ENCODE measurements at regions not wholly inside any gene's neighbourhood (a gene's known extent, or its start where the extent isn't known, plus 50 kb on each side); places are given as distances from the start of the nearest gene placed in this dataset.
A peak's percentile ranks its signal among the peaks of the same experiment; 100 is the strongest.

GRCh38 chr5:45093377-45093776 lies 284.6 kb downstream of the MRPS30 start:
- no peak for DNase-seq (ENCODE audit: low spot score)
- H3K27ac ChIP-seq: peak overlapping the region; percentile 65
- H3K9me3 ChIP-seq (ENCODE audit: low read depth): no peaks in the 10 kb centered on the region
- H3K36me3 ChIP-seq (replicated peaks; ENCODE audit: insufficient read depth, low read depth): no peaks in the 10 kb centered on the region
- H2AFZ ChIP-seq: no peak overlapping the region
- H3K9me2 ChIP-seq (replicated peaks; ENCODE audit: insufficient read depth): no peaks in the 10 kb centered on the region
- H3K4me1 ChIP-seq (ENCODE audit: insufficient read depth): no peaks in the 10 kb centered on the region
- H4K20me1 ChIP-seq (ENCODE audit: insufficient read depth, poor library complexity, severe bottlenecking): no peaks in the 10 kb centered on the region
- no peak overlapping the region for H3K4me3 ChIP-seq
- TF ChIP-seq EZH2phosphoT487 (IDR thresholded peaks at IDR 0.05; ENCODE audit: low read depth, severe bottlenecking, unreplicated experiment) (no peak), EZH2 (IDR thresholded peaks at IDR 0.05; ENCODE audit: borderline replicate concordance) (no peak), CTCF (IDR thresholded peaks at IDR 0.05; ENCODE audit: poor library complexity) (no peak)
- H3K27me3 ChIP-seq: no peaks in the 10 kb centered on the region
- H3K4me2 ChIP-seq: no peak overlapping the region
- H3K79me2 ChIP-seq: no peaks in the 10 kb centered on the region
- 57% methylated on average over 1 of the region's 1 CpG for WGBS (ENCODE audit: low lambda C conversion rate, missing lambda C conversion rate)

GRCh38 chr5:45094876-45095440 lies 286.2 kb downstream of the MRPS30 start:
- H3K27ac ChIP-seq: peak overlapping the region; percentile 65
- no peak for TF ChIP-seq EZH2 (IDR thresholded peaks at IDR 0.05; ENCODE audit: borderline replicate concordance)
- no peak for TF ChIP-seq EZH2phosphoT487 (IDR thresholded peaks at IDR 0.05; ENCODE audit: low read depth, severe bottlenecking, unreplicated experiment)
- TF ChIP-seq CTCF (IDR thresholded peaks at IDR 0.05; ENCODE audit: poor library complexity): no peak
- no peaks in the 10 kb centered on the region for H3K4me1 ChIP-seq (ENCODE audit: insufficient read depth)
- H2AFZ ChIP-seq: no peak overlapping the region
- peak; percentile 25 for DNase-seq (ENCODE audit: low spot score)
- no peaks in the 10 kb centered on the region for H4K20me1 ChIP-seq (ENCODE audit: insufficient read depth, poor library complexity, severe bottlenecking)
- H3K4me3 ChIP-seq: no peak overlapping the region
- no peaks in the 10 kb centered on the region for H3K9me3 ChIP-seq (ENCODE audit: low read depth)
- H3K36me3 ChIP-seq (replicated peaks; ENCODE audit: insufficient read depth, low read depth): no peaks in the 10 kb centered on the region
- H3K4me2 ChIP-seq: peak overlapping the region; percentile 8
- 43% methylated on average over 4 of the region's 4 CpGs for WGBS (ENCODE audit: low lambda C conversion rate, missing lambda C conversion rate)
- H3K27me3 ChIP-seq: no peaks in the 10 kb centered on the region
- no peaks in the 10 kb centered on the region for H3K79me2 ChIP-seq
- H3K9me2 ChIP-seq (replicated peaks; ENCODE audit: insufficient read depth): no peaks in the 10 kb centered on the region

GRCh38 chr5:45098483-45098882 lies 289.7 kb downstream of the MRPS30 start:
- no peaks in the 10 kb centered on the region for H3K9me2 ChIP-seq (replicated peaks; ENCODE audit: insufficient read depth)
- H3K27ac ChIP-seq: no peak overlapping the region
- H2AFZ ChIP-seq: no peak overlapping the region
- H3K4me3 ChIP-seq: no peak overlapping the region
- no peaks in the 10 kb centered on the region for H3K27me3 ChIP-seq
- H3K36me3 ChIP-seq (replicated peaks; ENCODE audit: insufficient read depth, low read depth): no peaks in the 10 kb centered on the region
- no peak overlapping the region for H3K4me2 ChIP-seq
- no peaks in the 10 kb centered on the region for H4K20me1 ChIP-seq (ENCODE audit: insufficient read depth, poor library complexity, severe bottlenecking)
- no peaks in the 10 kb centered on the region for H3K9me3 ChIP-seq (ENCODE audit: low read depth)
- WGBS (ENCODE audit: low lambda C conversion rate, missing lambda C conversion rate): 90% methylated on average over 3 of the region's 3 CpGs
- DNase-seq (ENCODE audit: low spot score): no peak
- no peaks in the 10 kb centered on the region for H3K79me2 ChIP-seq
- no peaks in the 10 kb centered on the region for H3K4me1 ChIP-seq (ENCODE audit: insufficient read depth)
- TF ChIP-seq EZH2phosphoT487 (IDR thresholded peaks at IDR 0.05; ENCODE audit: low read depth, severe bottlenecking, unreplicated experiment): no peak
- TF ChIP-seq EZH2 (IDR thresholded peaks at IDR 0.05; ENCODE audit: borderline replicate concordance): no peak
- no peak for TF ChIP-seq CTCF (IDR thresholded peaks at IDR 0.05; ENCODE audit: poor library complexity)
